DMS79 (cell line): ENCODE measurements at regions not wholly inside any gene's neighbourhood (a gene's known extent, or its start where the extent isn't known, plus 50 kb on each side); places are given as distances from the start of the nearest gene placed in this dataset.

Source experiments
- DNase-seq: peaks from one replicate; lab custom pipeline; 2025; lab: John Stamatoyannopoulos, UW

DNA sequence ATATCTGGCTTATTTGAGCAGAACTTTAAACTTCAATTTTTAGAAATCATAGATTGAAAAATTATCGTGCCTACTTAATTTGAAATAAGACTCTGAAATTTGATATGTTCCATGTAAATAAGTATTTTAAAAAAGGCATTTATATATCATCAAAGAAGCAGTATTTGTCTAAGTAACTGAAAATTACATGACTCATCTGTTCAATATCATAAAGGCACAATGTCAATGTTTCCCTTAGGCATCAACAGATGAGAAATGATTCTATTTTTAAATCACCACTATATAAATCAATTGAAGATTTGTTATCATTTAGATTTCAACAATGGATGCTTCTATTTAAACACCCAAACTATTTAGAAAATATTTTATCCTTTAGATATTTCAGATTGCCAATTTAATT, 142.9 kb upstream of the POU5F2 start:
- no peak for DNase-seq

DNA sequence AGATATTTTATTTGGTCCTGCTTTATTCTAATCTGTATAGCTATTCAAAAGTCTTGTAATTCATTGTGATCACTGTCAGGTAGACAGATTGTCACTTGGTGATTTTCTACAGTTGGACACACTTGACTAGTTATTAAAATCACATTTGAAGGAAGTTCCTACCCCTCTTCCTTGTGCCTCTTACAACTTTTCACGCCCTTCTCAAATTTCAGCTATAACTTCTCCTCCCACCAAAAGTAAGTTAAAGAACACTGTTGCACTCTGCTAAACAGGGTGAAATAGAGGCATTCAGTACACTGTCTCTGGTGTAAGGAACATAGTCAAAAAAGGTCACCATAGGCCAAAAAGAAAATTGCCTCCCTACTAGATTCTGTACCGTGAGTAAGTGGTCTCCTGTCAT, 142.1 kb upstream of the POU5F2 start:
- no peak for DNase-seq

DNA sequence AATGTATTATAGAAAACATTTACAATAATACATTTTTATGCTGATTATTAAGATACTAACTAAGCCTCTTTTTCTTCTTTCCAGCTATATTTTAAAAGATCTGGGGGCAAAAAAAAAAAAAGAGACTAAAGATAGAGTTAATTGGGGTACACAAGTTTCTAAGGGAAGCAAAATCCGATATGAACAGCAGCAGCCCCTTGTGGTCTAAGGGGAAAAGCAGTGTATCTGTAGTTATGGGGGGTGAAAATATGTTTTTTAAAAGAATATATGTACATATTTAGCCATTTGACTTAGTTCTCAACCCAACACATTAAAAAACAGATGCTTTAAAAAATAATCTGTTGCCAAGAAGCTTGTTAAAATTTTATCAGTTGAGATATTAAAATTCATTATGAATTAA, 134.3 kb upstream of the POU5F2 start:
- no peak for DNase-seq

DNA sequence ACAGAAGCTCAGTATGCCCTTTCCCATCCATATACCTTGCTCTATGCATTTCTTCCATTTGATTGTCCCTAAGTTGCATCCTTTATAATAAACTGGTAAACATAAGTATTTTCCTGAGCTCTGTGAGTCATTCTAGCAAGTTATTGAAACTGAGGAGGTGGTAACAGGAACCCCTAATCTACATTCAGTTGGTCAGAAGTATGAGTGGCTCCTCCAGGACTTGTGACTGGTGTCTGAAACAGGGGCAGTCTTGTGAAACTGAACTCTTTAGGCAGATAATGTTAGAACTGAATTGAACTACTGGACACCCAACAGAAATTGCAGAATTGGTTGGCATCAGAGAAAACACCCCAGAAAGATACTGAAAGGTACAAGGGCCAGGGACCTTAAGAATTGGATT, 133.1 kb upstream of the POU5F2 start:
- no peak for DNase-seq

DNA sequence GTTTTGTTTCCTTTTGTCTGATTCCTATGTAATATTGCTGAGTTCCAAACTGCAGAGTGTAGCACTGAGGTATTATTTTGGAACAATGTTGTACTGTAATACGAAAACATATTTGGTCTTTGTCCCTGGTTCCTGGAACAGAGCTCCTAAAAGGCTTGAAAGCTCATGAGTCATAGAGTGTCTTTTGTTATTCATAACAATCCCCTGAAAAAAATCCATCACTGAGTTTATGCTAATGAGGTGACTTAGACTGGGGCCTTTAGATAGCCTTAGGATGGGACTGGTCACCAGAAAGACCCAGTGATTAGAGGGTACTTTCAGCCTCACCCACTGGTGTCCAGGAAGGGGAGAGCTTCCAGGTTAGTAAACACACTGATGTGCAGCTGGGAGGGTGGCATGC, 132.7 kb upstream of the POU5F2 start:
- no peak for DNase-seq

DNA sequence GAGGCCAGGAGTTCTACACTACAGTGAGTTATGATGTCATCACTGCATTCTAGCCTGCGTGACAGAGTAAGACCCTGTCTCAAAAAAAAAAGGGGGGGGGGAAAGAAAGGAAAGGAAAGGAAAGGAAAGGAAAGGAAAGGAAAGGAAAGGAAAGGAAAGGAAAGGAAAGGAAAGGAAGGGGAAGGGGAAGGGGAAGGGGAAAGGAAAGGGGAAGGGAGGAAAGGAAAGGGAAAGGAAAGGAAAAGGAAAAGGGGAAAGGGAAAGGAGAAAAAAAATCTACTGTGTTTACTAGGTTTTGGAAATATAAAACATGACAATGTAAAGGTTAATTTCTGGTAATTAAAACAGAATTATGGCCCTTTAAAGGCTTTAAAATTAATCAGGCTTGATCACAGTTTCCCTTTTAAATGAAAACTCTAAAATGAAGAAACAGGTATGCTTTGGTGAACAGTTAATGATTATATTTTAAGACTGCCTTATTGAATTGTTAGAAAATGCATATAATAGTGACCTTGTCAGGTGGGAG, 131.9 kb upstream of the POU5F2 start:
- DNase-seq, result no peak

DNA sequence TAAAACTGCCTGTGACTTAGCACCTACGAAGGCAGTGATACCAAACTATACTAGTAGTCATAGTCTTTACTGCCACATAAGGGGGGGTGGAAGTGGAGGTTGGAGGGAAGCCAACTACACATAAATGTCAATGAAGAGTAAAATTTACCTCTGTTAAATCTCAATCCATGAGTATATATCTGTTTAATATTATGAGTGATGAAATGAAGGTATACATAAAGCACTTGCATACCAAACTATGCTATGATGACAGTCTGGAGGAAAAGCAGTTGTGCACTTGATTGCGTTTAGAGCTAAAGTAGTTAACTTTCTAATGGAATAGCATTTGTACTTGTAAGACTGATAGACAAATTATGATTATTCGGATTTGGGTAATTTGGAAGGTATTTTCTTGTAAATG, 129.2 kb upstream of the POU5F2 start:
- DNase-seq, result no peak

DNA sequence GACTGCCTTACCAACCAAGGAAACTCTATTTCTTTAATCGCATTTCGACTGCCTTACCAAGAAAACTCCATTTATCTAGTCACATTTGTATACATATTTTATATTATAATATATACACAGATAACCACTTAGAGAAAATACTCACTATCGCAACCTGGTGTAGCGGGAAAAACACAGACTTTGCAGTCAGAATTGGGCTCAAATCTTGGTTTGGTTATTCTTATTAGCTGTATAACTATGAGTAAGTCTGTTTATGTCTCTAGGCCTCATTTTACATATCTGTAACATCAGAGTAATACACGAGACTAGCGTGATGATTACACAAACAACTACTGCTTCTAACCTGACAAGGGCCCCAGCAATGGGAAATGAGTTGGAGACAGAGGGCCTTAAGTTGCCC, 127.5 kb upstream of the POU5F2 start:
- DNase-seq, result no peak

DNA sequence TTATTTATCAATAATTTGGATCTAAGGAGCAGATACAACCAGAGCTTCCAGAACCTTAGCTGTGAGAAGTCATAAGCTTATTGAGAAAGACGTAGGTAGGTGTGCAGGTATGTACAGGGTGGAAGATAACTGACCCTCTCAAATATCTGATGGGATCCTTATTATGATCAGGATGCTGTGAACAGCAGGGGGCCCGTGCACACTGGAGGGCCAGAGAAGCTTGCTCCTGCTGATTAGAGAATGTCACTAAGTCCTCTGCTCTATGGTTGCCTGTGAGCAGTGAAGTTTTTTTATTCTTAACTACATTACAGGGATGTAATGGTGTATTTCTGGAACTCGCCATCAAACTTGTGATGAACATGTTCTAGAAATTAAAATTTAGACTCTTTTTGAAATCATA, 108.9 kb upstream of the POU5F2 start:
- DNase-seq, result no peak

DNA sequence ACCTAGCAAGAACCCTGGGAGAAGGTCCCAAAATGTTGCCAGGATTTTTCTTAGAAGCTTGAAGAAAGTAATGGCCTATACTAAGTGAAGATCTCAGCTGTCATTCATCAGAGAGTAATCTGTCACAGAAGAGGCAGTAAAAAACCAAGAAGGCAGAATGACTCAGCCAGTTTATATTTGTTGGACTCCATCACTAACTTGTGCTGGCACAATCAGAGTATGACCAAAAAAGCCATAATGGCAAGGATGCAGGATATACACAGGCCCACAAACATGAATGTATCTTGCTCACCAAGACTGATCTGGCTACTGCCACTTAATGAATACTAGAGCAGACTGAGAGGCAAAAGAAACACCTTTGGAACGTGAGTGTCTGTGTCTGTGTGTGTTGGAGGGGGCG, 104.0 kb upstream of the POU5F2 start:
- no peak for DNase-seq

DNA sequence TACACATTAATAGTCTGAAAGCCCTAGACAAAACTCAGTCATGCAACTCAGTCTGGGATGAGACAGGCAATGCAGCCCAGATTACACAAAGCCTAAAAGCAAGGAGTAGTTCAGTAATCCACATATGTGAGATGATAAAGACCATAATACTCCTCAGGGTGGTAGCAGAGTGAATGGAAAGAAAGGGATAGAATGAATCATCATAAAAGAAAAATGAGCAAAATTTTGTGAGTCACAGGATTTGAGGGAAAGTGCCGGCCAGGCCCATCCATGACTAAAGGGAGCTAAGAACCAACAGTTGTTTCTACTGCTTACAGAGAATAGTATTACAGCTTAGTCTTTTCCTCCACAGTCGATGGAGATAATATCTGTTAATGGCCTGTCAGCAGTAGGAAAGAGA, 90.0 kb upstream of the POU5F2 start:
- DNase-seq, result no peak

DNA sequence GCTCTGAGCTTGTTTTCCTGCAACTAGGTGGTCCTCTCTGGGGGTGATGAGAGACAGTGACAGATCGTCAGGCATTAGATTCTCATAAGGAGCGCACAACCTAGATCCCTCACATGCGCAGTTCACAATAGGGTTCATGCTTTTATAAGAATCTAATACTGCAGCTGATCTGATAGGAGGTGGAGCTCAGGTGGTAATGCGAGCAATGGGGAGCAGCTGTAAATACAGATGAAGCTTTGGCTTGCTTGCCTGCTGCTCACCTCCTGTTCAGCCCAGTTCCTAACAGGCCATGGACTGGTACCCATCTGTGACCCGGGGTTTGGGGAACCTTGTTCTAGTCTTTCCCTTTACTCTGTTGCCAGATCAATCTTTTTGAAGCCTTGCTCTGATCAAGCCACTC, 89.5 kb upstream of the POU5F2 start:
- no peak for DNase-seq

DNA sequence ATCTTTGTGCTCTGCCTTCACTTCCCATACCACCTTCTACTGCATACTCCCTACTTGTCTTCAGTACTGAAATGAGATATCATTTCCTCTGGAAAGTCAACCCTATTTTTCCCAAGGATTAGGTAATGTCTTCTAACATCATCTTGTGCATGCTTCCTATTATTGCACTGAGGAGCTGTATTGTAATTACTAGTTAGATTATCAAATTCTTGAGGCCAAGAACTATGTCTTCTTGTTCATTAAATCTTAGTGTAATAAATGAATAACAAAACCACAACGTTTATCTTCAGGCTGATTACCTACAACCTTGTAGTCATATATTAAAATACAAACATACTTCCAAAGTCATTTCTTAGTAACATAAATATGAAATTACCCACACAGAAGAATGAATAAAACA, 87.9 kb upstream of the POU5F2 start:
- DNase-seq, result no peak

DNA sequence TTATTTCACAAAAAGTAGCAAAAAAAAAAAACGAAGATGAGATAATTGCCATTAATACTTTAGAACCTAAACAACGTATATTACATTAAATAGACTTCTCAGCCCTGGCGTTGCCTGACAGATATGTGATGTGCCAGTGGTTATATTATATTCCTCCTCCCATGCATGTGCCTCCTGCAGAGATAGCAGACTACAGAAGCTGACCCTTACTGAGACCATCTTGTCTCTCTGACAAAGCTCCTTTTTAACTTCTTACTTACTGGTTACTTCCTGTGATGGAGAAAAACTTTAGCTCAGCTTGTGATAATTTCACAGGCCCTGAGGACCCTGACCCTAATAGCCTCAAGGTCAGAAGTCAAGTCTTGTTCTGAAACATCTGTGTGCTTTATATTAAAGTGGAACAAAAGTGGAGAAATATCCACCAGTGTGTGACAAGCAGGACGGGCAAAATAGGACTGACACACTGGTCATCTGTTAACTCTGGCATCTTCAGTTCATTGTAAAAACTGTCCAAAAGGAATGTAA, 80.6 kb upstream of the POU5F2 start:
- DNase-seq, result no peak

DNA sequence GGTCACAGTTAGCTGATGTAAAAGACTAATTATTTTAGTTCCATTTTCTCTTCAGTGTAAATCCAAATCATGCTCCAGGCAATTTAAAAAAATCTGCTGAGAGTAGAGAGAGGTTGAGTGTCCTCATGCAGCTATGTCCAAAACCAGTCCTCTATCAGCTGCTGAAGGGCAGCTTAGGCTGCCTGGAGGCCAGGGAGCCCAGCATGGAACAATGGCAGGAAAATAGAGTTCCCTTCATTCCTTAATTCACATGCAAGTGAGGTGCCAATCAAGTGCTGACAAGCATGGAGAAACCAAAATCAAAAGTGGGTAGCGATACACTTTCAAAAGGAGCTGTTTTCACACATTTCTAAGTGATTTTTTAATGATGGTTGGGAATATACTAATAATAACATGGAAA, 78.3 kb upstream of the POU5F2 start:
- DNase-seq, result no peak

DNA sequence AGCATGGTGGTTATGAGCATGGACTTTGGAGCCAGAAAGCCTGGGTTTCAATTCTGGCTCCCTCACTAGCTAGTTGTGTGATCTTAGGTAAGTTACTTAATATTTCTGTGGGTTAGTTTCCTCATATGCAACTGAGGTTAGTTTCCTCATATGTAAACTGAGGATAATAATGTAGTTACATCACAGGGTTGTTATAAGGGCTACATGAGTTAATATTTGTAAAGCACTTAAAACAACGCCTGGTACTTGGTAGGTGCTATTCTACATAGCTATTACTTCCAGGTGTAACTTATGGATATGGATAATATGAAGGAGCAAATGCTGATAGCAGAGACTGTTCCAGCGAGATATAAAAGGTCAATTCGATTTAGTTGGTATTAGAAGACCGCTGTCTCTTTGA, 69.4 kb upstream of the POU5F2 start:
- DNase-seq, result no peak

DNA sequence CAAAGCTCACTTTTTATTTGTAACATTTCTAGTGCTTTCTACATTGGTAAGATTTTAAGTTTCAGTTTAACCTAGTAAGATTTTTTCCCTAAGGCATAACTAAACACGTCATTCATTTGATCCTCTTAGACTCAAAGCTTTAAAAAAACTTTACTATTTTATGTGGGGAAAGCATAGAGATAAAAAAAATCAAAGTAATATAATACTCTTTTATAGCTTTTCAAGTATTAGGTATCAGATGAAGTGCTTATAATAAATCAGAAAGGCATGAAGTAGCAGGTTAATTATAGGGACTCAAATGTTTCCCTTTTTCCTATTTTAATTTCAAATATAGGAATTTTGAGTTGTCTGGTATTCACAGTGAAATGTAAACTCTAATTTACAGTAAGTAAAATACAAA, 68.0 kb upstream of the POU5F2 start:
- DNase-seq, result no peak

DNA sequence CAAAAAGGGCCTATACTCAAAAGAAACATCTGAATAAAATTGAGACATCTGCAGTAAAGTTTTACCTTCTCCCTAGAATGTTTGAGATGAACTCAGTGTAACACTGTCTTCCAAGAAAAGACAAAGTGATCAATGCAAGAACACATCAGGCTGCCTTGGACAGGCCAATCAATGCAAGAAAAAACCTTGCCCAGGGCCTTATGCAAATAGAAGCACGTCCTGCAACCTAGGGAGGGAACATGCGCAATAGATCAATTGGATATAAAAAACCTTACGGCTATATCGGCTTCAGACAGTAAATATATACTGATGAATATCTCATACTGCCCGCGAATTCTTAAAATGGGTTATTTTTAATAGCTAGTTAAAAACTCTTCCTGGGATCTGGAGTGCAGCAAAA, 66.4 kb upstream of the POU5F2 start:
- DNase-seq, result no peak

DNA sequence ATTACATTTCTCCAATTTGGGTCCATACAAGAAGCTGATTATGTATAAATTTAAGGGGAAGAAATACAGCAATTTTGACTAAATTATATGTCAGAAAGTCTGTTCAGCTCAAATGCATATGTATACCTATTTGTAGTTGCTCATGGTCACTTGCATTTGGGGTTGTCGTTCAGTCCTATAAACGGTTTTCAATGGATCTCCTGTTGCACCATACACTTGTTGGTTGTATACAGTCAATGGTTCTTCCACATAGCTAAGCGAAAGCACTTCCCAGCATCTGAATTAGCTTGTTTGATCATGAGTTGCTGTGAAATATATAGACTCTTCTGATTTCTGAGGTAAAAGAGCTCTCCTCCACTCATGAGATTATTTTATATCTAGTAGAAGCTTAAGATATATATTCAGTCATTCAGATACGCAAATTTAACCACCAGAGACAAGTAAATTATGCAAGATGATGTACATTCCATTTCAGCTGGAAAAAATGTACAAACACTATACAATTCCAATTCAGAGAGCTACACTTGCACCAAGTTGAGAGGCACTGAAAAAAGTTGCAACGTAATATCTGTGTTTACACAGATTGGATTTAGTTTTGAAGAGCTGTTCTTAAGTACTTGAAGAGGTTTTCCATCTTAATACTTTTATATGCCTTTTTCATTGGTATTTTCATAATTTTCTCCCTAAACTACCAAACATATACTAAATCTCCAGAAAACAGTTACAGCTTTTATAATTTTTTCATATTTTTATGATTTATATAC, 64.4 kb upstream of the POU5F2 start:
- no peak for DNase-seq

DNA sequence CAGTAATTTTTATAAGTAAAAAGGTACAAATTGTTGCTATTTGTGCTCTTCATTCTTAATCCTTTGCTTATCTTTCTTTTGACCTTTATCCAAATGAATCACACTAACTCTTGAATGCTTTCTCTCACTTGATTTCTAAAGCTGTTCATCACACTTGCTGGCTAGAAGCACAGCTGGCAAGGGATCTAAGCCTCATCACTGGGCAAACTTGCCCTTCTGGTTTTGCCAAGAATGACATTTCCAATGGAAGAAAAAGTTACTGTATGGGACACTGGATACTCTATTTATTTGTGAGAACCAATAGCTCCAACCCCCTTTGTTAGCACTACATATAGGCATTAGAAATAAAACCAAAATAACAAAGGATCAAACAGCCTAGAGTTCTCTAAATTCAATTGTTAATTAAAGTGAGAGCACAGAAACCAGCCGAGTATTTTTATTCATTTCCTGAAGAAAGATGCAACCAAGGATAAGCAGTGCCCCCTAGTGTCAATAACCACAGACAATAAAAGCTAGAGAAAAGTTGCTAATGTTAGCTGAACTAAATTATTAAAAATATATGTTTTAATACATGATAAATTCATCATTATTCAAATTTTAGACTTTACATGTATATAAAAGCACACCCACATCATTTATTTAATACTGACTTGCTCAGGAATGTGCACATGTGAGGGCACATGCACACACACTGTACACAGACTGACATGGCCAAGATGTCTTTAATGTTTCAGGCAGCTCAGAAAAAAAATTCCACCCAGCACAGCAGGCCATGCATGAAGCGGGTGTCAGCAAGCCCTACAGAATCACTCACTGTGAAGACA, 59.8 kb upstream of the POU5F2 start:
- DNase-seq, result peak; percentile 25

DNA sequence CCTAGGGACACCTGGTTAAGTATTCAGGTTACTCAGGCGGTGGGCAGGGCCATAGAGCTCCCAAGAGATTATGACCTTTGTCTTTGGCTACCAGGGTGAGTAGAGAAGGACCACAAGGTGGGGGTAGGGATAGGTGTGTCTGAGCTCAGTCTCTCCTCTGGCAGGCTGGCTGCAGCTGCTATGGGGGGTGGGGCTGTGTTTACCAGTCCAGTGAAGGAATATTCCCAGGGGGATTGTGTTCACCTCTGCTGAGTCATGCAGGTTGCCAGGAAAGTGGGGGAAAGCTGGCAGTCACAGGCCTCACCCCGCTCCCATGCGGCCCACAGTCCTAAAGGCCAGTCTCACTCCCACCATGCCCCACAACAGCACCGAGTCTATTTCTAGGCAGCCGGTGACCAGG, 53.6 kb upstream of the POU5F2 start:
- DNase-seq, result no peak

DNA sequence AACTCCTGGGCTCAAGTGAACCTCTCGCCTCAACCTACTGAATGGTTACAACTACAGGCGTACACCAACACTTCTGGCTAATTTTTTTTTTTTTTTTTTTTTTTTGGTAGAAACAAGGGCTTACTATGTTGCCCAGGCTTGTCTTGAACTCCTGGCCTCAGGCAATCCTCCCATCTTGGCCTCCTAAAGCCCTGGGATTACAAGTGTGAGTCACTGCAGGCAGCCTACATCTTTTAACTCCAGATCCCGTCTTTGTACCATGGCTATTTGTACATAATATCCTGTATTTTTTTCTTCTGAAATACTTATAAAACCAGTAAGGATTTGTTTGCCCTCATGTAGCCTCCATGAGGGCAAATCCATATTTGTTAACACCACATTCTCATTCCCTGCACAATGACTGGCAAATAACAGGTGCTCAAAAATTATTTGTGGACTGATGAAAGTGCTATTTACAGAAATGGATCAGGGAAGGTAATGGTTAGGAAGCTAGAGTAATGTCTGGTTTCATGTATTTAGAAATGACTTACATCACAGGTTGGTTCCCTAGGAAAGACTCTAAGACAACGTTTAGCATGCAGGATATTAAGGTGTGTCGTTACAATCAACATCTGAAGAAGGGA, 51.9 kb upstream of the POU5F2 start:
- DNase-seq, result no peak

DNA sequence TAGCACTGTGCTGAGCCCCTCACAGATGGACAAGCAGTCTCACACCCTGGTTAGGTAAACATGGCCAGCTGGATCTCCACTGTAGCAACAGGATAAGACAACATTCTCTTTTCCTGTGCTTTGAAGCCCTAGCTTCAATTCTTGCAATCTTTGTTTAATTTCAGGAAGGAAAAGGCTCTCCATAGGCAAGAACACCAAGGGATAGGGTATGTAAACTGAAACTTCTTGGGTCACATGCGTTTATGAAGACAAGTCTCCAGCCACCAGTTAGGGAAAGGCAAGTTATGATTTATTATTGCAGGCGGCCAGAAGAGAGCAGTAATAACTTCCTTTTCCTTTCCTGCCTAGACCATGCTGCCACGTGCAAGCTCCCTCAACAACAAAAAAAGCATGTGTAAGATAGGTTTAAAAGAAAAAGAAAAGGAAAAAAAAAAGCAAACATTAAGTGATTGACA, 50.1 kb upstream of the POU5F2 start:
- no peak for DNase-seq
